Right cardiac atrium (tissue), 5 donors: ENCODE measurements at regions not wholly inside any gene's neighbourhood (a gene's known extent, or its start where the extent isn't known, plus 50 kb on each side); places are given as distances from the start of the nearest gene placed in this dataset.

ENCODE experiments used
- ATAC-seq, 2 donors: fragments of 200-7000 bp; cut with Tn5 transposase; one replicate each; pipeline versions ENCODE4 v1.8.0 to v1.9.1; 2020; ENCODE audit warnings: moderate library complexity in 2 of 2, mild to moderate bottlenecking in 1 of 2
- DNase-seq, 3 donors: peaks; one replicate each; pipeline ENCODE4 v3.0.0-alpha.2; 2020
- H3K27ac ChIP-seq: one replicate; pipeline ENCODE4 v1.5.1; 2013; ENCODE audit warnings: mild to moderate bottlenecking, low read length, control low read depth, moderate library complexity
- H3K27me3 ChIP-seq: one replicate; pipeline ENCODE4 v1.6.1; 2013; ENCODE audit not compliant: control insufficient read depth, insufficient read depth
- H3K4me1 ChIP-seq: one replicate; pipeline ENCODE4 v1.6.1; 2013; ENCODE audit warnings: low read length; ENCODE audit not compliant: control insufficient read depth, insufficient read depth
- H3K4me3 ChIP-seq: one replicate; pipeline ENCODE4 v1.5.1; 2013; ENCODE audit warnings: low read length, control low read depth
- H3K9me3 ChIP-seq: one replicate; pipeline ENCODE4 v1.6.1; 2013; ENCODE audit warnings: low read length; ENCODE audit not compliant: control insufficient read depth
- WGBS: extraction: QIAGEN DNeasy Blood & Tissue Kit; methylation state at CpG from one replicate; pipeline ENCODE4 v1.1.7; 2013; 5-methylcytosine and 5-hydroxymethylcytosine counted together
- intact Hi-C, 4 donors: fragments of 100-400 bp; cut with DNase I; formaldehyde crosslinking; loops; one replicate each; pipeline versions ENCODE4 v1.11.0 to v1.14.0; 2022 to 2023
- donor health status: healthy with polysubstance abuse.
- donor health status: DM: no; HTN: yes; CAD: no.
- donor health status: DM: no; HTN: no; CAD: no.
- donor health status: DM: no; HTN: yes; CAD: no; lungs with severe emphysema.
- donor health status: DM: yes; HTN: yes; CAD: no.

- H3K4me1 ChIP-seq: peaks cover 1% of the 10 kb centered on the region
- no peak for DNase-seq
- H3K27ac ChIP-seq: no peak overlapping the region
- intact Hi-C loops: no loop called here
- ATAC-seq: no peak
- H3K9me3 ChIP-seq: no peaks in the 10 kb centered on the region
- 84% methylated on average over 2 of the region's 2 CpGs for WGBS
- H3K27me3 ChIP-seq: no peaks in the 10 kb centered on the region
- no peak overlapping the region for H3K4me3 ChIP-seq
These were observed 97.2 kb upstream of the EOLA2 start for GRCh38 chrX:150035531-150035930.

- Histone ChIP-seq H3K9me3 (no peaks in the 10 kb centered on the region), H3K27ac (no peak overlapping the region), H3K27me3 (no peaks in the 10 kb centered on the region), H3K4me1 (peaks cover 1% of the 10 kb centered on the region), H3K4me3 (no peak overlapping the region)
- DNase-seq (no peak), ATAC-seq (peak in 1 of 2 donors; percentile 62)
- 24% methylated on average over 2 of the region's 2 CpGs for WGBS
- intact Hi-C loops: no loop called here
These were observed 97.9 kb upstream of the EOLA2 start for GRCh38 chrX:150036181-150036580.

- WGBS: 91% methylated on average over 3 of the region's 3 CpGs
These were observed 98.3 kb upstream of the EOLA2 start for GRCh38 chrX:150036641-150037040.

DNA sequence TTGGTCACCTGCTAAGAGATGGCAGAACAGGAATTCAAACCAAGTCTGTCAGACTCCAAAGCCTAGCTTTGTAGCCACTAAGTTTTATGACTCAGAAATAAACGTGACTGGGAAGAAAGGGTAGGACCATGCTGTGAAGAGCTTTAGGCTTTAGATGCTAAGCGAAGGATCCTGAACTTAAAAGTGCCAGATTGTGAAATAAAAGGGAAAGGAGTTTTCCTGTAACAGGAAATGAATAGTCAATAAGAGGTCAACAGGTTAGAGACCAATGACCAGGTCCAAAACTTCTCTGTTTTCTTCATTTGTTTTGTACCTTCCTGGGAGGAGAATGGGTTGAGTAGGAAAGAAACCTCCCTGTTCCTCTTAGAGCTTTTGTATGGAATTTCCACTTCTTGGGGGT, 98.8 kb upstream of the EOLA2 start:
- Histone ChIP-seq H3K9me3 (no peaks in the 10 kb centered on the region), H3K4me3 (no peak overlapping the region), H3K27ac (no peak overlapping the region), H3K4me1 (peaks cover 1% of the 10 kb centered on the region), H3K27me3 (no peaks in the 10 kb centered on the region)
- intact Hi-C loops: no loop called here
- WGBS: 60% methylated on average over 2 of the region's 2 CpGs
- no peak for DNase-seq
- peak in 1 of 2 donors; percentile 28 for ATAC-seq

More at GRCh38 chrX:150036641-150037040, 98.3 kb upstream of the EOLA2 start:
- ATAC-seq (no peak), DNase-seq (no peak)
- Histone ChIP-seq H3K27ac (no peak overlapping the region), H3K27me3 (no peaks in the 10 kb centered on the region), H3K4me3 (no peak overlapping the region), H3K9me3 (no peaks in the 10 kb centered on the region), H3K4me1 (peaks cover 1% of the 10 kb centered on the region)
- intact Hi-C loops: no loop called here

- no peak for ATAC-seq
- WGBS: 80% methylated on average over 3 of the region's 3 CpGs
- intact Hi-C loops: no loop called here
These were observed 100.0 kb upstream of the EOLA2 start for GRCh38 chrX:150038315-150038714.

GRCh38 chrX:150038986-150039599, 100.8 kb upstream of the EOLA2 start:
- peaks cover 1% of the 10 kb centered on the region for H3K4me1 ChIP-seq
- WGBS: 71% methylated on average over 1 of the region's 1 CpG
- no peak overlapping the region for H3K4me3 ChIP-seq
- no peaks in the 10 kb centered on the region for H3K9me3 ChIP-seq
- intact Hi-C loops: no loop called here
- DNase-seq (no peak), ATAC-seq (no peak)
- no peaks in the 10 kb centered on the region for H3K27me3 ChIP-seq
- H3K27ac ChIP-seq: no peak overlapping the region

More at GRCh38 chrX:150038315-150038714, 100.0 kb upstream of the EOLA2 start:
- H3K4me3 ChIP-seq: no peak overlapping the region
- H3K9me3 ChIP-seq: no peaks in the 10 kb centered on the region
- H3K27me3 ChIP-seq: no peaks in the 10 kb centered on the region
- H3K4me1 ChIP-seq: peaks cover 1% of the 10 kb centered on the region
- DNase-seq: no peak
- H3K27ac ChIP-seq: no peak overlapping the region

DNA sequence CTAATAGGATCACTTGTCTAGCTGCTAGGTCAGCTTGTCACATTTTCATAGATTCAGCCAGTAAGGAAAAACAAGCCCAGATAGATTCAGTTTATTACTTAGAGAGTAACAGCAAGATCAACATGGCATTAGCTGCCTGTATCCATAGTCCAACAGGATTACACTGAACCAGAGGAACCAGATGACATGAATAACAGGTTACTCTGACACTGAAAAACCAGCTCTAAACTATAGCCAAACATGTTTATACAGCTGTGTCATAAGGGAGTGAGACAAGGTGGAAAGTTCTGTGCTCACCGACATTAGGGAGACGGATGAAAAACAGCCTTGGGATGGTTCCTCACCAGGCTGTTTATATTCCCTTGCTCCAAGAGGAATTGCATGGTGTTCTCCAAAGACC, 102.9 kb upstream of the EOLA2 start:
- H3K27ac ChIP-seq: no peak overlapping the region
- no peak overlapping the region for H3K4me3 ChIP-seq
- ATAC-seq (no peak), DNase-seq (no peak)
- whole genome bisulfite sequencing: 91% methylated on average over 2 of the region's 2 CpGs
- intact Hi-C loops: no loop called here
- peaks cover under 1% of the 10 kb centered on the region for H3K4me1 ChIP-seq
- H3K9me3 ChIP-seq: no peaks in the 10 kb centered on the region
- no peaks in the 10 kb centered on the region for H3K27me3 ChIP-seq

- intact Hi-C loops: no loop called here
- WGBS: 42% methylated on average over 2 of the region's 2 CpGs
- DNase-seq: no peak
- Histone ChIP-seq H3K4me1 (no peaks in the 10 kb centered on the region), H3K9me3 (no peaks in the 10 kb centered on the region), H3K27me3 (no peaks in the 10 kb centered on the region), H3K27ac (no peak overlapping the region), H3K4me3 (no peak overlapping the region)
- no peak for ATAC-seq
These were observed 106.3 kb upstream of the EOLA2 start for GRCh38 chrX:150044556-150044955.

- 95% methylated on average over 4 of the region's 4 CpGs for WGBS
- H3K27me3 ChIP-seq: no peaks in the 10 kb centered on the region
- H3K4me3 ChIP-seq: no peak overlapping the region
- DNase-seq (no peak), ATAC-seq (no peak)
- intact Hi-C loops: no loop called here
- H3K27ac ChIP-seq: no peak overlapping the region
- H3K4me1 ChIP-seq: peaks cover 2% of the 10 kb centered on the region
- H3K9me3 ChIP-seq: no peaks in the 10 kb centered on the region
These were observed 109.5 kb upstream of the EOLA2 start for GRCh38 chrX:150047818-150048217.

DNA sequence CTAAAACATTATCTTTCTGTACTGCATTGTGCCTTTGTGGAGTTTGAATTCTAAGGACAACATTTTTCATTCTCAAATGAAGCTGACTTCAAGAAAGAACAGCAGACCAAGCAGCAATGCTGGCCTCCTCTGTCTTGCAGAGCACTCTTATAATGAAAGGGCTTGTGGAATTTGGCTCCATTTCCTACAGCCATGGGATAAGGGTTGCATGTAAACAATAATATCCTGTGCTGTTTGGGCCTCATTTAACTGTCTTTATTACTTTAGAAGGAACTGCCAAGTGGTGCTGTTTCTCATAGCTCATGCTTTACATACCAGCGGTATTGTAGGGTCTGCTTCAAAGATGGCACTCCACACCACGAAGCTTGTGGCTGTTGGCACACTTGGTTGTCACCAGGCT, 111.4 kb upstream of the EOLA2 start:
- Histone ChIP-seq H3K4me1 (peaks cover 2% of the 10 kb centered on the region), H3K9me3 (no peaks in the 10 kb centered on the region), H3K27ac (no peak overlapping the region), H3K4me3 (no peak overlapping the region), H3K27me3 (no peaks in the 10 kb centered on the region)
- ATAC-seq (no peak), DNase-seq (no peak)
- intact Hi-C loops: no loop called here
- WGBS: 26% methylated on average over 2 of the region's 2 CpGs

GRCh38 chrX:150050387-150050786, 112.1 kb upstream of the EOLA2 start:
- H3K4me3 ChIP-seq: no peak overlapping the region
- H3K9me3 ChIP-seq: no peaks in the 10 kb centered on the region
- H3K27me3 ChIP-seq: no peaks in the 10 kb centered on the region
- peaks cover 2% of the 10 kb centered on the region for H3K4me1 ChIP-seq
- no peak for DNase-seq
- ATAC-seq: no peak
- no peak overlapping the region for H3K27ac ChIP-seq
- WGBS: 97% methylated on average over 1 of the region's 1 CpG
- intact Hi-C loops: no loop called here

DNA sequence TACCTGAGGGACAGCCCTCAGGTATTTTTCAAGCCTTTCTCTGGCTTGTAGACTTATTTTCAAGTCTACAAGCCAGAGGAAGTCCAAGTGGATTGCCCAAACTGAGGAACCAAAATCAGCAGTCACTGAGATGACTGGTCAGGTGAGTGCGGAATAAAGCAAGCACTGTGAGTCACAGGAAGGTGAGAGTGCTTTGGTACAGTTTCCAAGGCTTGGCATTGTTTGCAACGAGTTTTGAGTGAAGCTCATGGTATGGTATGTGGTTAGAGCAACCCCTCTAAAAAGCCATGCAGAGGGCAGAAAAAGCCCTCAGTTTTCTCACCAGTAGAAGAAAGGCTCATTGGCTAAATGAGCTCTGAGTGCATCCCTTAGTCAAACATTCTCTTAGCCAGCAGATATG, 112.8 kb upstream of the EOLA2 start:
- no peaks in the 10 kb centered on the region for H3K27me3 ChIP-seq
- H3K4me3 ChIP-seq: no peak overlapping the region
- no peak overlapping the region for H3K27ac ChIP-seq
- H3K4me1 ChIP-seq: peaks cover 2% of the 10 kb centered on the region
- 23% methylated on average over 2 of the region's 2 CpGs for WGBS
- DNase-seq (no peak), ATAC-seq (no peak)
- H3K9me3 ChIP-seq: no peaks in the 10 kb centered on the region
- intact Hi-C loops: no loop called here
